NCI-H1694 (cell line): ENCODE measurements at regions not wholly inside any gene's neighbourhood (a gene's known extent, or its start where the extent isn't known, plus 50 kb on each side); places are given as distances from the start of the nearest gene placed in this dataset.
"Not testable (repeated sequence)": the region's sequence is repeated elsewhere in the genome, so short reads cannot be mapped to it uniquely, and the experiment has no call there.

Source experiments
- DNase-seq: peaks from one replicate; lab custom pipeline; 2025; lab: John Stamatoyannopoulos, UW

DNA sequence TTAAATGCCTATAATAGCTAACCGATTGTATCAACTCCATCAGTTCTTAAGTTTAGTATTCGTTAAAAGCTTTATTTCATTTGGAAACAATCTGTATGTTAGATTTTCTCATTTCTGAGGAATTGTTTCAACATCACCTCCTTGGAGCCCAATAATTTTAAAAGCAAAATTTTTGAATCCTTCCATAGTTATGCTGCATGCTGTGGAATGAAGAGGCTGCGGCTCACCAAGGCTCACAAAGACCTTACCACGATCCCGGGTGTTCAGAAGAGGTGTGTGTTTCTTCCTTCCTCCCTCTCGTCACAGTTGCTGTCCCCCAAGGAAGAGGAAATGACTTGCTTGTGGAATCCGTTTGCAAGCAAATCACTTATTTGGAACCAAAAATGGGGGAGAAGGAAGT is 143.8 kb downstream of the FGF1 start:
- DNase-seq: no peak

- no peak for DNase-seq
Observed at GRCh38 chr5:142540922-142541422, 144.9 kb downstream of the FGF1 start.

GRCh38 chr5:142539154-142539740 is 146.6 kb downstream of the FGF1 start:
- DNase-seq: no peak

- DNase-seq: no peak
Observed at GRCh38 chr5:142537938-142538337, 148.0 kb downstream of the FGF1 start.

DNA sequence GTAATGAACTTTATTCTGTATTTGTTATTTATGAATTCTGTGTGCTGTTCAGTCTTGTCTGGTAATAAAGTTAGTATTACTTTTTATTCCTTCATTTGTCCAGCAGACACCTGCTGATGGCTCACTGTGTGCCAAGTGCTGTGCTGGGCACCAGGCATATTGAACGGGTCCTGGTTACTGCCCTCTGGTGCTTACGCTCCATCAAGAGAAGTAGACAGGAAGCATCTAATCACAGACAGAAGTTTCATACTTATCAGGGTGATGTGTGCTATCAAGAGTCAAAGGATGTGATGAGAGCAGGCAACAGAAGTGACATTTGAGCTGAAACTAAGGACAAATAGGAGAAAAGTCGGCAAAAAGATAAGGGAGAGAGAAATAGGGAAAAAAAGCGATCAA is 153.1 kb downstream of the FGF1 start:
- no peak for DNase-seq

DNA sequence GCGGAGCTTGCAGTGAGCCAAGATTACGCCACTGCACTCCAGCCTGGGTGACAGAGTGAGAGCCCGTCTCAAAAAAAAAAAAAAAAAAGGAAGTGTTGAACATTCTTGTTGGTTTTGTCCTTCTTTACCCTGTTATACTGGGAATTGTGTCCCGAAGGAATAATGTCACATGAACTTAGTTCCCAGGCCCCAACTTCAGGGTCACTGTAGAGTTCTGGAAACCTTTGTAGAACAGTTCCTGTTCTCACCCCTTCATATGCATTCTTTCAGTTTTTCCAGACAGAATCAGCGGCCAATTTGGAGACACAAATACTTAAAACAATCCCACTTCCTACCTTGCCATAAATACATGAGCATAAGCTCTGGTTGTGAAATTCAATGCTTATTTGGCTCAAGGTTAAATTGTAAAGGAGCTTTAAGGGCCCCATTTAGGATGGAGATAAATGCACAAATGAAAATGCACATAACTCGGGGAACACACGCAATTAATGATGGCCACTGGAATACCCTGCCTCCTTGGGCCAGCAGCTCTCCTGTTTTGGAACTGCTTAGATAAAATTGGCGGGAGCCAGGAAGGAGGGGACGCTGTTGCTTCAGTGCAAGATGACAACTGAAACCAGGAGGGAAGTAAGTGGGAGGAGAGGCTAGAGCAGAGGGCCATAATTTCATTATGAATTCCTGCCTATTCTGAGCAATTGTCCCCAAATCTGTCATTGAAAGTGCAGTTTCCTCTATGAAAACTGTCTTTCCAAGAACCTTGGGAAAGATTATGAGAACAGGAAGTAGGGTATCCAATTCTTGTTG is 153.7 kb downstream of the FGF1 start:
- DNase-seq: no peak

GRCh38 chr5:142530904-142531303 is 155.0 kb downstream of the FGF1 start:
- no peak for DNase-seq

DNA sequence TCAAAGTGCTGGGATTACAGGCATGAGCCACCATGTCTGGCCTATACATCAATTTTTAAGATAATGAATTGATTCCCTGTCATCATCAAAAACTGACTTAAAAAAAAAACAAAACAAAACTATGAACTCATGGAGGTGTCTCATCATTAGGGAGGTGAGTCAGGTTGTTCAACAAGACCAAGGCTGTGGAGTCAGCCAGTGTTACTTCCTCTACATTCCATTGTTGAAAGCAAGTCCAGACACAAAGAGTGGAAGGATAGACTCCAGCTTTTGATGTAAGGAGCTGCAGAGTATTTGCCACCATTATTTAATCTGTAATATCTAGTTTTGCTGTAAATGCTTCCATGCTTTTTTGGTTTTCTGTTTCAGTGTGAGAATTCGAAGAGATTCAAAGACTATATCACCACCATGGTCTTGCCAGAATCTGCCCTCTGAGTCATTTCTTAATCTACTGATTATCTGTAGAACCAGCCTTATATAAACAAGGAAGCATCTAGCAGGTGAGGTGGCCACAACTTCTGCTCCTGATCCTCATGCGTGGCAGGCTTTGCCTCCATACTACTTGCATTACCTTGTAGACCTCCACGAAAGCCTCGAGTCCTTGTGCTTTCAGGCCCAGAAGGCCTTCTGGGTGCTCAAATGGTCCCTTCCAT is 156.1 kb downstream of the FGF1 start:
- no peak for DNase-seq

- DNase-seq: no peak
Observed at GRCh38 chr5:142527664-142528295, 158.1 kb downstream of the FGF1 start.

DNA sequence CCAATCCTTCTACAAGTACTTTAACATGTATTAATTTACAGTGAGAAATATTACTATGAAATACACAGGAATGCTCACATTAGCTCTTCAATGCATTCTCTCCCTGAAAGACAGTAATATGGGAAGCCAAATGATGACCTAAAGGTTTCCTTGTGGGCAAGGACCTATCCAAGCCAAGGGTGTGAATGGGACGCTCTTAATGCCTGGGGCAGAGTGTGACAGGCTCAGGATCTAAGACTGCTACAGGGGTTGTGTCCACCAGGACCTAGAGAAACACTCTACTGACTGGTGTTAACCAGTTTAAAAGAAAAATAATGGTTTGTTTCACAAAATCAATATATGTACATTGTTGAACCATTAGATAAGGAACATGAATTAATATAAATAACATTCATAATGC is 158.7 kb downstream of the FGF1 start:
- no peak for DNase-seq

DNA sequence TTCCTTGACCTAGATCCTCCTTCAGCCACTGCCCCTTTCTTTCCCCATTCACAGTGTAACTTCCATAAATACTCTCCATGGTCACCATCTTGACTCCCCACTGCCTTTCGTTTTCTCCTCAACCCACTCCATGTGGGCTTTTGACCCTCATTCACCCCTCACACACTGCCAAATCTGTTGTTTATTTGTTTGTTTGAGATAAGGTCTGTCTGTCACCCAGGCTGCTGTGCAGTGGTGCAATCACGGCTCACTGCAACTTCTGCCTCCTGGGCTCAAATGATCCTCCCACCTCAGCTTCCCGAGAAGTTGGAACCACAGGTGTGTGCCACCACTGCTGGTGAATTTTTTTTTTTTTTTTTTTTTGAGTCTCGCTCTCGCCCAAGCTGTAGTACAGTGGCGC is 162.9 kb downstream of the FGF1 start:
- DNase-seq: no peak

DNA sequence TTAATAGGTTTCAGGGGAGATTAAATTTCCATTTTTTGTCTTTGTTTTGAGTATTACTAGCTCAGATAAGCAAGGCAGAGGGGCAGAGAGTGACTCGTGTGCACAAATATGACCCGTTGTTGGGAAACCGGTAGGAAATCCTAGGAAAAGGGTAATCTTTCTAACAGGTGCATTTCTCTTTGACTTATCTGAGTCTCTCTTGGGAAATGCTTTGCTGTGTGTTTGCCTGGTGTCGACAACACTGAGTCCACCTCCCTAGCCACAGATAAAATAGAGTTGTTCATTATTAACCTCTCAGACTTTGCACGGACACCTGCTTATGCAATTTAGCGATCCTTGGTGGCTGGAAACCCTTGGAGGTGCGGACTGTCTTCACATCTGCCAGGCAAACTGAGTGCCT is 164.2 kb downstream of the FGF1 start:
- DNase-seq: no peak

DNA sequence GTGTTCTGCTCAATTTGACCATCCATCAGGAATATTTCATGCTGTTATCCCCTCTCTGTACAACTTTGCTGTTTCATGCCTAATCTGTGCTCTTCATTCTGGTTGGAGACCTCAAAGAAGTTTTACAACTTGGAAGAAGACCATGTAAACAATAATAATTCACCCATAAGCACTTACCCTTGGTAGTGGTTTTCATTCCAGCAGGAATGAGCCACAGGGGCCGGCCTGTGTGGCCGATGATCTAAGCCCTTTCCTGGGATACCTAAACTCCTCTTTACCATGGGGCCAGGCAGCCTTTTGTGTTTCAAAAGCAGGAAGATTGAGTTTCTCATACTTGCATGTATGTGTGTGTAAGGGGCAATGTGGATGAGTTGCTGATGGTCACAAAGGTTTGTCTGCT is 165.0 kb downstream of the FGF1 start:
- DNase-seq: no peak

- not testable (repeated sequence) for DNase-seq
Observed at GRCh38 chr5:142519913-142520312, 166.0 kb downstream of the FGF1 start.

GRCh38 chr5:142517840-142518239 is 168.1 kb downstream of the FGF1 start:
- DNase-seq: no peak

DNA sequence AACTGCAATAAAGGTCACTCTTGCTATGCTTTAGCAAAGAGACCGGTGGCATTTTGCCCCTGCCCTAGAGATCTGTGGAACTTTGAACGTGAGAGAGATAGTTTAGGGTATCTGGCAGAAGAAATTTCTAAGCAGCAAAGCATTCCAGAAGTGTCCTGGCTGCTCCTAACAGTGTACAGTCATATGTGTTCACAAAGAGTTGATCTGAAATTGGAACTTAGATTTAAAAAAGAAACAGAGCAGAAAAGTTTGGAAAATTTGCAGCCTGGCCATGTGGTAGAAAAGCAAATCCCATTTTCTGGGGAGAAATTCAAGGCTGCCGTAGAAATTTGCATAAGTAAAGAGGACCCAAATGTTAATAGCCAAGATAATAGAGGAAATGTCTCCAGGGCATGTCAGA is 169.2 kb downstream of the FGF1 start:
- DNase-seq: no peak

DNA sequence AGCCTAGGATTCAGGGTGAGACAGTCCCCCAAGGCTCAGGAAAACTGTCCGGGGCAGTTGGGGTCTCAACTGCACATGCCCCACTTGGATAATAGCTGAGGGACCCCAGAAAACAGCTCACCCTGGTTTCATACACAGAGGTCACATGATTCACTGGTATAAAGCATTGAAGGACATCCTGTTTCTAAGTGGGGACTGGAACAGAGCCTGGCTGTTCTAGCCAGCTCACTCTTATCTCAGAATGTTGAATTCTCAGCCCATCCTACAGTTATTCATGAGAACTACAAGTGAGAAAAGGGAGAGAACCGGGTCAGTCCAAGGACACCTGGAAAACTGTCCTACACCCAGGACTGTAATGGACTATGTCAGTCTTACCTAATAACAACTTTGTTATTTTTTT is 170.9 kb downstream of the FGF1 start:
- no peak for DNase-seq

DNA sequence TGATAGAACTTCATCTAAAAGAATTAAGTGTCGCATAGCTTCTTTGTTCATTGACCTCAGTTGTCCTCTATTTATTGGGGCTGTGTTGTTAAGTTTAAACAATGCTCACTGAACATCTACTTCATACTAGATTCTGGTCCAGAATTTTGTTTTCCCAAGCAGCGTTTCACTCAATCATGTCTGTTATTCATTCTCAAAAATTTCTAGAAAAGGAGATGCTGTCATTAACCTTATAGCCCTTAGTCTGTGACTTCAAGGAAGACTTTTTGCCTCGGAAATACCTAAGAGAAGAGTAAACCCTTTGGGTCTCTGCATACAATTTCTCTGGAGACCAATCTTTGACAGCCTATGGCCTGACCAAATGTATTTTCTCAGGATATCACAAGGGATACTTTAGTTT is 171.7 kb downstream of the FGF1 start:
- DNase-seq: no peak

- DNase-seq: no peak
Observed at GRCh38 chr5:142512043-142513042, 173.5 kb downstream of the FGF1 start.

DNA sequence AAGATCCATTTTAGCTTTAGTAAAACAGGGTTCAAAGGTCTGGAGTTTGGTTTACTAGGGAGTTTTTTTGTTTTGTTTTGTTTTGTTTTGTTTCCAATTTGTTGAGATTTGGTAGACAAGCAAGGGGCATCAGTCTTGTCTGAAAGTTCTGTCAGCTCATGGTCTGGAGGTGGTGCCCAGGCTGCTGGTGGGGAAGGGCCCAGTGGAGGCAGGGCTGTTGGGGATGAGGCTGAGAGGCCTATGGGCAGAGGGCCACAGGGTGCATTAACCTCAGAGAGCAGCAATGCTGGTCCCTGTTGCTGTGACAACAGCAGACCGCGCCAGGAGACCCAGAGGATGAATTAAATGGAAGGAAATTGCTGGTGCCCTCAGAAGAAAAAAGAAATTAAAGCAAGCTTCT is 174.5 kb downstream of the FGF1 start:
- no peak for DNase-seq

GRCh38 chr5:142509026-142509425 is 176.9 kb downstream of the FGF1 start:
- no peak for DNase-seq
